ENCODE measurements at regions not wholly inside any gene's neighbourhood (a gene's known extent, or its start where the extent isn't known, plus 50 kb on each side); places are given as distances from the start of the nearest gene placed in this dataset.

GRCh38 chr1:215479567-215479966 lies 87.5 kb upstream of the KCTD3 start:
- Histone ChIP-seq H3K27ac (replicated peaks; ENCODE audit: low read length) (no peak overlapping the region), H3K14ac (ENCODE audit: low read length) (no peak overlapping the region), H3K4ac (ENCODE audit: low read length) (no peak overlapping the region), H4K91ac (ENCODE audit: low read depth, low read length, poor library complexity) (no peak overlapping the region), H3K27me3 (ENCODE audit: control insufficient read depth in 3 of 3, insufficient read depth in 3 of 3, low read depth in 1 of 3, low read length in 3 of 3) (no peaks in the 10 kb centered on the region), H2AFZ (ENCODE audit: low read length) (no peak overlapping the region), H3K9ac (ENCODE audit: low read depth, low read length, poor library complexity) (no peak overlapping the region), H3K9me3 (replicated peaks in 1 of 2; ENCODE audit: control insufficient read depth in 2 of 2, insufficient read depth in 1 of 2, low read depth in 1 of 2, low read length in 2 of 2) (no peaks in the 10 kb centered on the region), H2BK12ac (ENCODE audit: low read length) (no peak overlapping the region), H3K4me2 (ENCODE audit: insufficient read depth, low read length, poor library complexity, severe bottlenecking) (no peak overlapping the region), H4K8ac (ENCODE audit: low read depth, low read length) (no peak overlapping the region), H3K4me1 (ENCODE audit: control insufficient read depth in 2 of 2, insufficient read depth in 1 of 2, low read depth in 1 of 2, low read length in 2 of 2) (peaks cover 1 to 3% of the 10 kb centered on the region in 2 donors), H3K18ac (ENCODE audit: low read length) (no peak overlapping the region), H2BK5ac (ENCODE audit: low read length) (no peak overlapping the region), H2BK15ac (ENCODE audit: low read length) (no peak overlapping the region), H3K36me3 (replicated peaks in 1 of 2; ENCODE audit: control insufficient read depth in 2 of 2, insufficient read depth in 2 of 2, low read length in 2 of 2) (no peaks in the 10 kb centered on the region), H3K4me3 (ENCODE audit: low read length in 2 of 2) (no peak overlapping the region), H3K23ac (ENCODE audit: low read depth, low read length, poor library complexity) (no peak overlapping the region), H2AK5ac (ENCODE audit: low read depth, low read length) (no peak overlapping the region), H3K79me1 (ENCODE audit: low read depth, low read length) (no peaks in the 10 kb centered on the region), H2BK120ac (ENCODE audit: low read depth, low read length) (no peak overlapping the region)
- no peak for DNase-seq (ENCODE audit: low spot score)

- H2BK12ac ChIP-seq (ENCODE audit: low read length): no peak overlapping the region
- no peak overlapping the region for H3K9ac ChIP-seq (ENCODE audit: low read depth, low read length, poor library complexity)
- no peak overlapping the region for H3K18ac ChIP-seq (ENCODE audit: low read length)
- no peaks in the 10 kb centered on the region for H3K36me3 ChIP-seq (replicated peaks in 1 of 2; ENCODE audit: control insufficient read depth in 2 of 2, insufficient read depth in 2 of 2, low read length in 2 of 2)
- H2BK15ac ChIP-seq (ENCODE audit: low read length): no peak overlapping the region
- no peaks in the 10 kb centered on the region for H3K9me3 ChIP-seq (replicated peaks in 1 of 2; ENCODE audit: control insufficient read depth in 2 of 2, insufficient read depth in 1 of 2, low read depth in 1 of 2, low read length in 2 of 2)
- no peaks in the 10 kb centered on the region for H3K79me1 ChIP-seq (ENCODE audit: low read depth, low read length)
- H2AFZ ChIP-seq (ENCODE audit: low read length): no peak overlapping the region
- H2AK5ac ChIP-seq (ENCODE audit: low read depth, low read length): no peak overlapping the region
- no peak overlapping the region for H3K4me2 ChIP-seq (ENCODE audit: insufficient read depth, low read length, poor library complexity, severe bottlenecking)
- no peak overlapping the region for H4K91ac ChIP-seq (ENCODE audit: low read depth, low read length, poor library complexity)
- H3K4me1 ChIP-seq (ENCODE audit: control insufficient read depth in 2 of 2, insufficient read depth in 1 of 2, low read depth in 1 of 2, low read length in 2 of 2): peaks cover 1 to 3% of the 10 kb centered on the region in 2 donors
- H2BK5ac ChIP-seq (ENCODE audit: low read length): no peak overlapping the region
- H3K4ac ChIP-seq (ENCODE audit: low read length): no peak overlapping the region
- no peak overlapping the region for H3K14ac ChIP-seq (ENCODE audit: low read length)
- no peak overlapping the region for H2BK120ac ChIP-seq (ENCODE audit: low read depth, low read length)
- no peak for DNase-seq (ENCODE audit: low spot score)
- no peak overlapping the region for H4K8ac ChIP-seq (ENCODE audit: low read depth, low read length)
- H3K23ac ChIP-seq (ENCODE audit: low read depth, low read length, poor library complexity): no peak overlapping the region
- H3K27me3 ChIP-seq (ENCODE audit: control insufficient read depth in 3 of 3, insufficient read depth in 3 of 3, low read depth in 1 of 3, low read length in 3 of 3): no peaks in the 10 kb centered on the region
- H3K4me3 ChIP-seq (ENCODE audit: low read length in 2 of 2): no peak overlapping the region
- H3K27ac ChIP-seq (replicated peaks; ENCODE audit: low read length): no peak overlapping the region
- no CpG with 5 or more reads among the region's 2 CpGs for WGBS, 2 donors (ENCODE audit: extremely low coverage in 2 of 2, insufficient read length in 2 of 2, insufficient replicate concordance in 1 of 2)
These were observed 85.0 kb upstream of the KCTD3 start for GRCh38 chr1:215482079-215482478.

- Histone ChIP-seq H2BK120ac (ENCODE audit: low read depth, low read length) (no peak overlapping the region), H3K18ac (ENCODE audit: low read length) (no peak overlapping the region), H2AK5ac (ENCODE audit: low read depth, low read length) (no peak overlapping the region), H3K79me1 (ENCODE audit: low read depth, low read length) (no peaks in the 10 kb centered on the region), H3K36me3 (replicated peaks in 1 of 2; ENCODE audit: control insufficient read depth in 2 of 2, insufficient read depth in 2 of 2, low read length in 2 of 2) (no peaks in the 10 kb centered on the region), H3K23ac (ENCODE audit: low read depth, low read length, poor library complexity) (no peak overlapping the region), H3K4me1 (ENCODE audit: control insufficient read depth in 2 of 2, insufficient read depth in 1 of 2, low read depth in 1 of 2, low read length in 2 of 2) (peaks cover 1 to 3% of the 10 kb centered on the region in 2 donors), H3K27me3 (ENCODE audit: control insufficient read depth in 3 of 3, insufficient read depth in 3 of 3, low read depth in 1 of 3, low read length in 3 of 3) (no peaks in the 10 kb centered on the region), H3K27ac (replicated peaks; ENCODE audit: low read length) (no peak overlapping the region), H2AFZ (ENCODE audit: low read length) (no peak overlapping the region), H3K9me3 (replicated peaks in 1 of 2; ENCODE audit: control insufficient read depth in 2 of 2, insufficient read depth in 1 of 2, low read depth in 1 of 2, low read length in 2 of 2) (no peaks in the 10 kb centered on the region), H2BK5ac (ENCODE audit: low read length) (no peak overlapping the region), H2BK15ac (ENCODE audit: low read length) (no peak overlapping the region), H4K8ac (ENCODE audit: low read depth, low read length) (no peak overlapping the region), H3K9ac (ENCODE audit: low read depth, low read length, poor library complexity) (no peak overlapping the region), H3K14ac (ENCODE audit: low read length) (no peak overlapping the region), H3K4me2 (ENCODE audit: insufficient read depth, low read length, poor library complexity, severe bottlenecking) (no peak overlapping the region), H3K4ac (ENCODE audit: low read length) (no peak overlapping the region), H4K91ac (ENCODE audit: low read depth, low read length, poor library complexity) (no peak overlapping the region), H2BK12ac (ENCODE audit: low read length) (no peak overlapping the region), H3K4me3 (ENCODE audit: low read length in 2 of 2) (no peak overlapping the region)
- no peak for DNase-seq (ENCODE audit: low spot score)
- WGBS, 2 donors (ENCODE audit: extremely low coverage in 2 of 2, insufficient read length in 2 of 2, insufficient replicate concordance in 1 of 2): no CpG with 5 or more reads among the region's 4 CpGs
These were observed 82.7 kb upstream of the KCTD3 start for GRCh38 chr1:215484171-215484939.

- DNase-seq (ENCODE audit: low spot score): no peak
- H3K4me1 ChIP-seq (ENCODE audit: control insufficient read depth in 2 of 2, insufficient read depth in 1 of 2, low read depth in 1 of 2, low read length in 2 of 2): peaks cover 1 to 3% of the 10 kb centered on the region in 2 donors
- H3K9me3 ChIP-seq (replicated peaks in 1 of 2; ENCODE audit: control insufficient read depth in 2 of 2, insufficient read depth in 1 of 2, low read depth in 1 of 2, low read length in 2 of 2): no peaks in the 10 kb centered on the region
- H3K36me3 ChIP-seq (replicated peaks in 1 of 2; ENCODE audit: control insufficient read depth in 2 of 2, insufficient read depth in 2 of 2, low read length in 2 of 2): no peaks in the 10 kb centered on the region
- H3K4me3 ChIP-seq (ENCODE audit: low read length in 2 of 2): no peak overlapping the region
- no peak overlapping the region for H2BK15ac ChIP-seq (ENCODE audit: low read length)
- no CpG with 5 or more reads among the region's 1 CpG for WGBS, 2 donors (ENCODE audit: extremely low coverage in 2 of 2, insufficient read length in 2 of 2, insufficient replicate concordance in 1 of 2)
- H2BK12ac ChIP-seq (ENCODE audit: low read length): no peak overlapping the region
- H3K27ac ChIP-seq (replicated peaks; ENCODE audit: low read length): no peak overlapping the region
- H3K27me3 ChIP-seq (ENCODE audit: control insufficient read depth in 3 of 3, insufficient read depth in 3 of 3, low read depth in 1 of 3, low read length in 3 of 3): no peaks in the 10 kb centered on the region
- no peaks in the 10 kb centered on the region for H3K79me1 ChIP-seq (ENCODE audit: low read depth, low read length)
- no peak overlapping the region for H2BK120ac ChIP-seq (ENCODE audit: low read depth, low read length)
- H4K91ac ChIP-seq (ENCODE audit: low read depth, low read length, poor library complexity): no peak overlapping the region
- no peak overlapping the region for H3K18ac ChIP-seq (ENCODE audit: low read length)
- no peak overlapping the region for H2BK5ac ChIP-seq (ENCODE audit: low read length)
- no peak overlapping the region for H3K4ac ChIP-seq (ENCODE audit: low read length)
- no peak overlapping the region for H3K14ac ChIP-seq (ENCODE audit: low read length)
- H2AK5ac ChIP-seq (ENCODE audit: low read depth, low read length): no peak overlapping the region
- no peak overlapping the region for H3K23ac ChIP-seq (ENCODE audit: low read depth, low read length, poor library complexity)
- no peak overlapping the region for H2AFZ ChIP-seq (ENCODE audit: low read length)
- H4K8ac ChIP-seq (ENCODE audit: low read depth, low read length): no peak overlapping the region
- no peak overlapping the region for H3K4me2 ChIP-seq (ENCODE audit: insufficient read depth, low read length, poor library complexity, severe bottlenecking)
- no peak overlapping the region for H3K9ac ChIP-seq (ENCODE audit: low read depth, low read length, poor library complexity)
These were observed 79.6 kb upstream of the KCTD3 start for GRCh38 chr1:215487466-215487865.

All from neuronal stem cell (in vitro differentiated cells).